ENCODE measurements at regions not wholly inside any gene's neighbourhood (a gene's known extent, or its start where the extent isn't known, plus 50 kb on each side); places are given as distances from the start of the nearest gene placed in this dataset.

DNA sequence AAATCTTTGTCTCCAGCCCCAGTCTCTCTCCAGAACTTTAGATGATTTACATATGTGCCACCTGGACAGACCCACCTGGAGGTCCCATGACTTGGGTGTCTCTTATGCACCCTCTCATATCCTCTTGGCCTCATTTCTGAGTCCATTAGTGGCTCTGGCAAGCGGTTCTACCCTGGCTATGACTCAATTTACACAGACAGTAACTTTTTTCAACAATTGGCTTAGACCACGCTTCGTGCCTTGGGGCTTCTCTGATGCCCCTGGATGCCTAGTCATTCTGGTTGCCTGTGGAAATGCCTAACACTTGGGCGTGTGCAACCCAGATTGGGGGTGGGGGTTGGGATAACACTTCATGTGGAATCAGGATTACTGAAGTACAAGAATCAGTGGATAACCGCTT is 57.1 kb upstream of the GADD45A start (continued):
- TF ChIP-seq, protein P1, sequence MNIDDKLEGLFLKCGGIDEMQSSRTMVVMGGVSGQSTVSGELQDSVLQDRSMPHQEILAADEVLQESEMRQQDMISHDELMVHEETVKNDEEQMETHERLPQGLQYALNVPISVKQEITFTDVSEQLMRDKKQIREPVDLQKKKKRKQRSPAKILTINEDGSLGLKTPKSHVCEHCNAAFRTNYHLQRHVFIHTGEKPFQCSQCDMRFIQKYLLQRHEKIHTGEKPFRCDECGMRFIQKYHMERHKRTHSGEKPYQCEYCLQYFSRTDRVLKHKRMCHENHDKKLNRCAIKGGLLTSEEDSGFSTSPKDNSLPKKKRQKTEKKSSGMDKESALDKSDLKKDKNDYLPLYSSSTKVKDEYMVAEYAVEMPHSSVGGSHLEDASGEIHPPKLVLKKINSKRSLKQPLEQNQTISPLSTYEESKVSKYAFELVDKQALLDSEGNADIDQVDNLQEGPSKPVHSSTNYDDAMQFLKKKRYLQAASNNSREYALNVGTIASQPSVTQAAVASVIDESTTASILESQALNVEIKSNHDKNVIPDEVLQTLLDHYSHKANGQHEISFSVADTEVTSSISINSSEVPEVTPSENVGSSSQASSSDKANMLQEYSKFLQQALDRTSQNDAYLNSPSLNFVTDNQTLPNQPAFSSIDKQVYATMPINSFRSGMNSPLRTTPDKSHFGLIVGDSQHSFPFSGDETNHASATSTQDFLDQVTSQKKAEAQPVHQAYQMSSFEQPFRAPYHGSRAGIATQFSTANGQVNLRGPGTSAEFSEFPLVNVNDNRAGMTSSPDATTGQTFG (tag by site-specific recombination; IDR thresholded peaks at IDR 0.05; ENCODE audit: borderline replicate concordance) = no peak
- no peak for TF ChIP-seq ZNF776 (tag by site-specific recombination; IDR thresholded peaks at IDR 0.05; ENCODE audit: borderline replicate concordance)
- TF ChIP-seq ZNF510 (tag by site-specific recombination; IDR thresholded peaks at IDR 0.05; ENCODE audit: insufficient replicate concordance) = no peak
- no peak for TF ChIP-seq SP7 (tag by site-specific recombination; IDR thresholded peaks at IDR 0.05)
- no peak for TF ChIP-seq EGR2 (tag by site-specific recombination; IDR thresholded peaks at IDR 0.05; ENCODE audit: low read depth)
- TF ChIP-seq ZNF274 (IDR thresholded peaks at IDR 0.05; ENCODE audit: low read length) = no peak
- TF ChIP-seq ZNF274 (tag by site-specific recombination; IDR thresholded peaks at IDR 0.05; ENCODE audit: borderline replicate concordance) = no peak

DNA sequence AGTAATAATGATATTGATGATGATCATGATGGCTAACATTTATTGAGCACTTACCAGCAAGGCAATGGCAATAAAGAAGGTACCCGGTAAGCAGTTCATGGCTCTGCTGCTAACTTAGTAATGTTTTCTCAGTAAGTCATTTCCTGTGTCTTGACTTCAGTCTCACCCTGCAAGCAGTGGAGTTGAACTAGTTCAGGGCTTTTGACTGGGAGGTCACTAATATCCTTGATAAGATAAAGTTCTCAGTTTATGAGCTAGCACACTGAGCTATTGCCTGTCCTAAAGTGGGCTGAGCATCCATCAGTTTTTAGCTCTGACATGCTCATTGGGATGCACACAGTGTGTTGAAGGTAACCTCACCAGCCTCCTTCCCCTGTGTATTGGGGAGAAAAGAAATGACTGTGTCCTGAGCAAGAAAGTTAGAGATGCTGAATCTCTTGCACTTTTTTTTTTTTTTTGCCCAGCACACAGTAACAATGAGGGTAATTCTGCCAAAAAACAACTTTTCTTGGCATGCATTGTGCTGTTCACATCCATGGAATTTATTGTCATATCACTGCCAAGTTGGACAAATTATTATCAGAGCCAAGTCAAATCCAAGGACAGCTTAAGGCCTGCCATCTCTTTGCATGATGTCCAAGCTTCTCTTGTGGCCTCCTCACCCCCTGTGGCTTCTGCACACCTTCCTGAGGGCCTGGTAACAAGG is 55.5 kb upstream of the GADD45A start:
- H3K4me1 ChIP-seq (ENCODE audit: control insufficient read depth, insufficient read depth, low read length) = no peaks in the 10 kb centered on the region
- no peaks in the 10 kb centered on the region for H3K9me3 ChIP-seq (ENCODE audit: control insufficient read depth, insufficient read depth, low read depth, low read length)
- H3K4me3 ChIP-seq (ENCODE audit: low read depth, low read length) = no peak overlapping the region
- no peaks in the 10 kb centered on the region for H3K36me3 ChIP-seq (ENCODE audit: control insufficient read depth in 2 of 2, insufficient read depth in 1 of 2, low read length in 2 of 2)
- no peak overlapping the region for H3K27ac ChIP-seq (ENCODE audit: extremely low read depth, low read depth, low read length)
- TF ChIP-seq TRIM28 (IDR thresholded peaks at IDR 0.05; ENCODE audit: borderline replicate concordance, low read length) = peak; percentile 59; the same call in 1 of the 2 replicates
- no peak for TF ChIP-seq ZBTB44 (tag by site-specific recombination; IDR thresholded peaks at IDR 0.05)
- TF ChIP-seq, protein P2, sequence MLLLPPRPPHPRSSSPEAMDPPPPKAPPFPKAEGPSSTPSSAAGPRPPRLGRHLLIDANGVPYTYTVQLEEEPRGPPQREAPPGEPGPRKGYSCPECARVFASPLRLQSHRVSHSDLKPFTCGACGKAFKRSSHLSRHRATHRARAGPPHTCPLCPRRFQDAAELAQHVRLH (tag by site-specific recombination; IDR thresholded peaks at IDR 0.05) = no peak
- POLR2A ChIA-PET = interaction anchor here (1.1 kb wide), 1 partner anchor 56 kb away, joined by 3 read pairs; the partner anchor contains the start of gene GADD45A
- CTCF ChIA-PET = interaction anchor here (0.5 kb wide), 1 partner anchor 60 kb away, joined by 6 read pairs; no protein-coding TSS in a partner anchor

GRCh38 chr1:67630438-67631045 is 54.5 kb upstream of the GADD45A start:
- ChIA-PET POLR2A (interaction anchor here (1.1 kb wide), 1 partner anchor 55 kb away, joined by 3 read pairs; the partner anchor contains the start of gene GADD45A), CTCF (no interaction called here)
- Histone ChIP-seq H3K27ac (ENCODE audit: extremely low read depth, low read depth, low read length) (no peak overlapping the region), H3K4me1 (ENCODE audit: control insufficient read depth, insufficient read depth, low read length) (no peaks in the 10 kb centered on the region), H3K4me3 (ENCODE audit: low read depth, low read length) (no peak overlapping the region), H3K9me3 (ENCODE audit: control insufficient read depth, insufficient read depth, low read depth, low read length) (no peaks in the 10 kb centered on the region), H3K36me3 (ENCODE audit: control insufficient read depth in 2 of 2, insufficient read depth in 1 of 2, low read length in 2 of 2) (no peaks in the 10 kb centered on the region)
- no peak for TF ChIP-seq ZNF133 (tag by site-specific recombination; IDR thresholded peaks at IDR 0.05)
- no peak for TF ChIP-seq ZNF692 (tag by site-specific recombination; IDR thresholded peaks at IDR 0.05)
- TF ChIP-seq ZNF501 (tag by site-specific recombination; IDR thresholded peaks at IDR 0.05) = no peak
- TF ChIP-seq ZNF157 (tag by site-specific recombination; IDR thresholded peaks at IDR 0.05) = no peak
- no peak for TF ChIP-seq GLIS2 (tag by site-specific recombination; IDR thresholded peaks at IDR 0.05)
- no peak for TF ChIP-seq ZNF223 (tag by site-specific recombination; IDR thresholded peaks at IDR 0.05)
- no peak for TF ChIP-seq ZNF571 (tag by site-specific recombination; IDR thresholded peaks at IDR 0.05)
- no peak for TF ChIP-seq ZBTB21 (tag by site-specific recombination; IDR thresholded peaks at IDR 0.05)
- no peak for TF ChIP-seq ZNF175 (tag by site-specific recombination; IDR thresholded peaks at IDR 0.05)
- TF ChIP-seq HOXC10 (CRISPR knock-in tag; IDR thresholded peaks at IDR 0.05) = no peak
- no peak for TF ChIP-seq ZFP41 (tag by site-specific recombination; IDR thresholded peaks at IDR 0.05; ENCODE audit: borderline replicate concordance)
- TF ChIP-seq, protein P3, sequence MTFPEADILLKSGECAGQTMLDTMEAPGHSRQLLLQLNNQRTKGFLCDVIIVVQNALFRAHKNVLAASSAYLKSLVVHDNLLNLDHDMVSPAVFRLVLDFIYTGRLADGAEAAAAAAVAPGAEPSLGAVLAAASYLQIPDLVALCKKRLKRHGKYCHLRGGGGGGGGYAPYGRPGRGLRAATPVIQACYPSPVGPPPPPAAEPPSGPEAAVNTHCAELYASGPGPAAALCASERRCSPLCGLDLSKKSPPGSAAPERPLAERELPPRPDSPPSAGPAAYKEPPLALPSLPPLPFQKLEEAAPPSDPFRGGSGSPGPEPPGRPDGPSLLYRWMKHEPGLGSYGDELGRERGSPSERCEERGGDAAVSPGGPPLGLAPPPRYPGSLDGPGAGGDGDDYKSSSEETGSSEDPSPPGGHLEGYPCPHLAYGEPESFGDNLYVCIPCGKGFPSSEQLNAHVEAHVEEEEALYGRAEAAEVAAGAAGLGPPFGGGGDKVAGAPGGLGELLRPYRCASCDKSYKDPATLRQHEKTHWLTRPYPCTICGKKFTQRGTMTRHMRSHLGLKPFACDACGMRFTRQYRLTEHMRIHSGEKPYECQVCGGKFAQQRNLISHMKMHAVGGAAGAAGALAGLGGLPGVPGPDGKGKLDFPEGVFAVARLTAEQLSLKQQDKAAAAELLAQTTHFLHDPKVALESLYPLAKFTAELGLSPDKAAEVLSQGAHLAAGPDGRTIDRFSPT (tag by site-specific recombination; IDR thresholded peaks at IDR 0.05) = no peak
- TF ChIP-seq KLF9 (tag by site-specific recombination; IDR thresholded peaks at IDR 0.05; ENCODE audit: low read depth) = no peak
- no peak for TF ChIP-seq ZNF701 (tag by site-specific recombination; IDR thresholded peaks at IDR 0.05)
- no peak for TF ChIP-seq ZNF214 (tag by site-specific recombination; IDR thresholded peaks at IDR 0.05; ENCODE audit: borderline replicate concordance)

Measured in HEK293 (cell line).